ENCODE measurements at regions not wholly inside any gene's neighbourhood (a gene's known extent, or its start where the extent isn't known, plus 50 kb on each side); places are given as distances from the start of the nearest gene placed in this dataset.
A peak's percentile ranks its signal among the peaks of the same experiment; 100 is the strongest.

GRCh38 chr2:46831051-46831868 is 84.3 kb downstream of the MCFD2 start:
- peak; percentile 55 to 60 for DNase-seq

- DNase-seq = no peak
Measured at GRCh38 chr2:46829231-46829995, 86.2 kb downstream of the MCFD2 start.

GRCh38 chr2:46828491-46829230 is 86.9 kb downstream of the MCFD2 start:
- DNase-seq = no peak

- DNase-seq = no peak
Measured at GRCh38 chr2:46828135-46828438, 87.5 kb downstream of the MCFD2 start.

- DNase-seq = no peak
Measured at GRCh38 chr2:46827274-46828134, 88.1 kb downstream of the MCFD2 start.

- no peak for DNase-seq
Measured at GRCh38 chr2:46826569-46827245, 88.9 kb downstream of the MCFD2 start.

GRCh38 chr2:46825939-46826568 is 89.6 kb downstream of the MCFD2 start:
- no peak for DNase-seq

GRCh38 chr2:46825231-46825938 is 90.2 kb downstream of the MCFD2 start:
- no peak for DNase-seq

GRCh38 chr2:46824611-46825010 is 91.0 kb downstream of the MCFD2 start:
- no peak for DNase-seq

GRCh38 chr2:46821600-46821999 is 94.0 kb downstream of the MCFD2 start:
- DNase-seq = no peak

GRCh38 chr2:46818819-46819218 is 96.8 kb downstream of the MCFD2 start:
- DNase-seq = no peak

- no peak for DNase-seq
Measured at GRCh38 chr2:46818141-46818621, 97.4 kb downstream of the MCFD2 start.

- DNase-seq = no peak
Measured at GRCh38 chr2:46816846-46817726, 98.5 kb downstream of the MCFD2 start.

- no peak for DNase-seq
Measured at GRCh38 chr2:46816151-46816845, 99.3 kb downstream of the MCFD2 start.

- no peak for DNase-seq
Measured at GRCh38 chr2:46815121-46815802, 100.3 kb downstream of the MCFD2 start.

GRCh38 chr2:46814160-46814961 is 101.2 kb downstream of the MCFD2 start:
- DNase-seq = peak; percentile 73 to 76

GRCh38 chr2:46813680-46814079 is 101.9 kb downstream of the MCFD2 start:
- no peak for DNase-seq

Measured in right lung (tissue), 2 donors.